Esophagus muscularis mucosa (tissue), 4 donors: ENCODE measurements at regions not wholly inside any gene's neighbourhood (a gene's known extent, or its start where the extent isn't known, plus 50 kb on each side); places are given as distances from the start of the nearest gene placed in this dataset.

Experiments used
- DNase-seq: peaks from one replicate; pipeline ENCODE4 v3.0.0-alpha.2; 2017; ENCODE audit errors: extremely low spot score
- H3K27ac ChIP-seq, 4 donors: fragments of 200-600 bp; sonication (generic); replicated peaks in 1 of 4; 1 replicate in 3 of 4; 2 replicates in 1 of 4; pipeline ENCODE4 v1.5.1; 2016 to 2019; ENCODE audit warnings: mild to moderate bottlenecking in 1 of 4
- H3K27me3 ChIP-seq, 4 donors: fragments of 200-600 bp; sonication (generic); one replicate each; pipeline versions ENCODE4 v1.5.1 to v1.6.0; 2016 to 2019
- H3K36me3 ChIP-seq, 4 donors: fragments of 200-600 bp; sonication (generic); one replicate each; pipeline ENCODE4 v1.5.1; 2016 to 2019
- H3K4me1 ChIP-seq, 4 donors: fragments of 200-600 bp; sonication (generic); one replicate each; pipeline ENCODE4 v1.5.1; 2016 to 2019
- H3K4me3 ChIP-seq, 4 donors: fragments of 200-600 bp; sonication (generic); 1 replicate in 2 of 4; 2 replicates in 2 of 4; pipeline ENCODE4 v1.5.1; 2016 to 2019; ENCODE audit warnings: mild to moderate bottlenecking in 4 of 4, moderate library complexity in 1 of 4
- H3K9me3 ChIP-seq, 4 donors: fragments of 200-600 bp; sonication (generic); 1 replicate in 3 of 4; 2 replicates in 1 of 4; pipeline ENCODE4 v1.5.1; 2016 to 2019
- CTCF ChIP-seq, 3 experiments: fragments of 200-600 bp in 2 of 3; fragments of 450-650 bp in 1 of 3; sonication (generic) in 2 of 3; IDR thresholded peaks; one replicate each; pipeline ENCODE4 v1.5.1; 2017 to 2019; ENCODE audit warnings: antibody characterized with exemption in 3 of 3, mild to moderate bottlenecking in 2 of 3, moderate library complexity in 1 of 3
- EP300 ChIP-seq: sonication (generic); formaldehyde crosslinking; IDR thresholded peaks from one replicate; pipeline ENCODE4 v1.6.1; 2017; ENCODE audit warnings: antibody characterized with exemption
- POLR2A ChIP-seq: fragments of 450-650 bp; IDR thresholded peaks from one replicate; pipeline ENCODE4 v1.6.1; 2017; ENCODE audit warnings: antibody characterized with exemption, moderate library complexity, mild to moderate bottlenecking, low read depth
- POLR2AphosphoS5 ChIP-seq, 2 donors: sonication (generic); formaldehyde crosslinking; IDR thresholded peaks; one replicate each; pipeline ENCODE4 v1.6.1; 2017; ENCODE audit warnings: antibody characterized with exemption in 2 of 2
- WGBS: methylation state at CpG from one replicate; pipeline ENCODE4 v1.1.5; 2018; 5-methylcytosine and 5-hydroxymethylcytosine counted together
- intact Hi-C: fragments of 100-400 bp; cut with DNase I; formaldehyde crosslinking; loops from one replicate; pipeline ENCODE4 v1.15.1; 2023

DNA sequence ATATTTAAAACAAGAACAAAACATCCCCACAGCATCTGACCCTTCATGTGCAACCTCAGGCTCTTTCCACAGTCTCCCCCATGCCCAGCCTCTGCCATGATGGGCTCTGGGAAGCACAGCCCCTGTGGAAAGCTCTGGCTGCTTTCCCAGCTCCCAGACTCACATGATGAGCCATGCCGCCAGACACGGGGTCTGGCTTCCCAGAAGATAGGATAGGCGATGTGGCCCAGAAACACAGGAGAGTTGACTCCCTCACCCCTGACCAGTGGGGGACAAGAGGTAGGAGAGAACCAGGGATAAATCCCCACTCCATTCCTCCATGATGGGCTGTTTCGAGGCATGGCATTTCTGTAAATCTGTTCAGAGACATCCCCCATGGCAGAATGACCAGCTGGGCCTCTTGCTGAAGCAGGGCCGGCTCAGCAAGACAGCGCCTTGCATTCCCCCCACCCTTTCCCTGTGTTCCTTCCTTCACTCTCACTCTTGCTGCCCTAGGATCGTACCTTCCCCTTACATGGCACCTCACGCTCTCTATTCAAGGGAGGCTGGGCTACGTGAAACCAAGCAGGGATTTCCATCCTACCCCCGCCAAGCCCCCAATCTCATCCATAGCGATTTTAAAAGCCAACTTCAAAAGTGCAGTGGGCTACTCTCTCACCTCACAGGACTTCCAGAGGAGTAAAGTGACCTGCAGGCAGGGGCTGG, 192.4 kb downstream of the ABHD5 start:
- 89% methylated on average over 11 of the region's 11 CpGs for WGBS
- peaks cover 10 to 46% (median 34%) of the 10 kb centered on the region in 4 donors for H3K4me1 ChIP-seq
- no peak for TF ChIP-seq EP300
- TF ChIP-seq POLR2AphosphoS5 (IDR thresholded peaks at IDR 0.05), result no peak
- TF ChIP-seq POLR2A, result no peak
- no peak for TF ChIP-seq CTCF (IDR thresholded peaks at IDR 0.05)

DNA sequence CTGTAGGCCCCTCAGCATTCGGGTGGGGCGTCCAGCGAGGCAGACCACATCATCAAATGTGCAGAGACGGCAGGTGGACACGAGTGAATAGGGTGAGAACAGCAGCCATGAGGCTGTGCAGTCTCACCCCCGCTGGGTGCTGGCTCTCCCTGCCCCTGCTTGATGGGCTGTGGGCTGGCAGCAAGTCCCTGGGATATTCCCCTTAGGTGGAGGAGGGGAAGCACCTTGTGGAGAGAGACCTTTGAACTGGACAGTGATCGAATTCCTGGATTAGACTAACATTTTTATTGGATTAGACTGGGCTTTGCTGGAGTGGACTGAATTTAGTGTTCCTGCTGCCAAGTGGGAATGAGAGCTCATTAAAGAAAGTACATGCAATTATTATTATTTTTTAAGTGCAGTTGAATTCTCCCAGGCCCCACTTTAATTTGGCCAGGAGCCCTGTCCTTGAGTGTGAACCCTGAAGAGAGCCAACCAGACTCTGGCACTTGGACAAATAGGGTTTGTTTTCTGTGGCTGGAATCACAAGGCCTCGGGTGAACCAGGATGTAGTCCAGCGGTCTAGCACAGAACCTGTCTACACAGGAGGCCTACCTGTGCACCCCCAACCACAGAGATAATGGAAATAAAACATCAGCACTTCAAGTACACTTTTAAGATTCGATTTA, 193.1 kb downstream of the ABHD5 start:
- no peaks in the 10 kb centered on the region for H3K9me3 ChIP-seq
- no peak overlapping the region for H3K4me3 ChIP-seq
- intact Hi-C loops, result no loop called here
- H3K27me3 ChIP-seq, result no peaks in the 10 kb centered on the region
- DNase-seq, result no peak
- TF ChIP-seq POLR2AphosphoS5 (IDR thresholded peaks at IDR 0.05) (no peak), EP300 (no peak), POLR2A (no peak)
- peaks cover 10 to 46% (median 34%) of the 10 kb centered on the region in 4 donors for H3K4me1 ChIP-seq
- H3K27ac ChIP-seq, result no peak overlapping the region
- 46% methylated on average over 4 of the region's 10 CpGs for WGBS
- no peaks in the 10 kb centered on the region for H3K36me3 ChIP-seq

More for the DNA sequence above, 192.4 kb downstream of the ABHD5 start:
- intact Hi-C loops, result no loop called here
- Histone ChIP-seq H3K36me3 (no peaks in the 10 kb centered on the region), H3K9me3 (no peaks in the 10 kb centered on the region), H3K4me3 (no peak overlapping the region), H3K27me3 (no peaks in the 10 kb centered on the region), H3K27ac (no peak overlapping the region)
- DNase-seq, result no peak

DNA sequence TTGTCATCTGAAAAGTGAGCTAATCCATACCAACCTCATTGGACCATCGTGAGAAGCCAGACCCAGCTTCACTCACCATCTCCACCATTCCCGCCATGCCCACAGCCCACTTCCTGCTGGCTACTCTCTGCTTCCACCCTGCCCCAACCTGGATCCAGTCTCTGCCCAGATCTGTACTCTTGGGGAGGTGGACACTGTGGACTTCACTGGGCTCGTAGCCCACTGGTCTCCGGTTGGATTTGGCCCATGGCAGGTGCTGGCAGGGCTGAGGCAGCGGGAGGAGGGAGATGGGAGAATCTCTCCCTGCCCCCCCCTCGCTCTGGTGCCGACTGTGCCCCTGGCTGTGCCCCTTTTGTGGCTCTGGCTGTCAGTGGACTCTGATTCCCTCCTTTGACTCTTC, 193.8 kb downstream of the ABHD5 start:
- DNase-seq, result no peak
- Histone ChIP-seq H3K27me3 (no peaks in the 10 kb centered on the region), H3K4me1 (peaks cover 10 to 46% (median 34%) of the 10 kb centered on the region in 4 donors), H3K27ac (no peak overlapping the region), H3K4me3 (no peak overlapping the region), H3K36me3 (no peaks in the 10 kb centered on the region), H3K9me3 (no peaks in the 10 kb centered on the region)
- intact Hi-C loops, result no loop called here
- WGBS, result 94% methylated on average over 5 of the region's 7 CpGs
- no peak for TF ChIP-seq POLR2A
- TF ChIP-seq EP300, result no peak
- TF ChIP-seq CTCF (IDR thresholded peaks at IDR 0.05), result no peak
- no peak for TF ChIP-seq POLR2AphosphoS5 (IDR thresholded peaks at IDR 0.05)

DNA sequence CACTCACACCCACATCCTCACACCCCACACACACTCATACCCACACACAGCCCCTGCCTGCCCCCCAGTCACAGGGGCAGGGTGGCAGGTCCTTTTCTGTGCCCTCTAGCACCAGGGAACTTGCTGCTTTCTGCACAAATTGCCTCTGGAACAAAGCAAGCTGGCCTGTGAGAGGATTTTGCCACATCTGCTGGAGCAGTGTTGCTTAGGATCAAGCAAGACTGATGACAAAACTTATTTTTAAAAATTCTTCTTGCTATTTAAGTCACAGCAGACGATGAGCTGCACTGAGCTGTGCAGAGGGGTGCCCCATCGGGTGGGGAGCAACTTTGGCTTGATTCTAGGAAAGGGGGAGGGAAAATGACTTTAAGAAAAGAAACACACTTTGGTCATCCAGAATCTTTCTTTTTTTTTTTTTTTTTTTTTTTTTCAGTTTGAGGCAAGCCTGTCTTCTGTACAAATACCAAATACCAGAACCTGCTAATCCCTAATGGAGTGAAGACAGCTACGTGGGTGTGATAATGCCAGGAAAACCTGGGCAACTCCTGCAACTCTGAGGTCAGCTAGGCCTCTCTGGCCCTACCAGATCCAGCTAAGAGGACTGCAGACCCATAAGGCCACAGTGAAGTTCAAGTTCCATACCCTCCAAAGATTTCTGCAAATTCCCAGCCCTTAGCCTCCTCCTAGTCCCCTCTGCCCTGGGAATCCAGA, 195.3 kb downstream of the ABHD5 start:
- intact Hi-C loops, result no loop called here
- Histone ChIP-seq H3K4me3 (no peak overlapping the region), H3K27me3 (no peaks in the 10 kb centered on the region), H3K4me1 (peaks cover 10 to 46% (median 34%) of the 10 kb centered on the region in 4 donors), H3K27ac (peak overlapping the region in 3 of 4 donors; percentile 3 to 55 (median 20)), H3K9me3 (no peaks in the 10 kb centered on the region), H3K36me3 (no peaks in the 10 kb centered on the region)
- 39% methylated on average over 3 of the region's 3 CpGs for WGBS
- TF ChIP-seq EP300 (no peak), POLR2A (no peak), CTCF (IDR thresholded peaks at IDR 0.05) (no peak), POLR2AphosphoS5 (IDR thresholded peaks at IDR 0.05) (no peak)
- no peak for DNase-seq

- no peak overlapping the region for H3K27ac ChIP-seq
- no peak overlapping the region for H3K4me3 ChIP-seq
- no peaks in the 10 kb centered on the region for H3K27me3 ChIP-seq
- intact Hi-C loops, result no loop called here
- H3K9me3 ChIP-seq, result no peaks in the 10 kb centered on the region
- TF ChIP-seq POLR2A (no peak), CTCF (IDR thresholded peaks at IDR 0.05) (no peak), POLR2AphosphoS5 (IDR thresholded peaks at IDR 0.05) (no peak), EP300 (no peak)
- WGBS, result 74% methylated on average over 6 of the region's 6 CpGs
- DNase-seq, result no peak
- H3K36me3 ChIP-seq, result no peaks in the 10 kb centered on the region
- peaks cover 8 to 37% (median 30%) of the 10 kb centered on the region in 4 donors for H3K4me1 ChIP-seq
These were observed 201.3 kb downstream of the ABHD5 start for GRCh38 chr3:43892061-43892460.
